ENCODE measurements at regions not wholly inside any gene's neighbourhood (a gene's known extent, or its start where the extent isn't known, plus 50 kb on each side); places are given as distances from the start of the nearest gene placed in this dataset.

GRCh38 chr18:57991552-57991951 lies 52.5 kb upstream of the NEDD4L start:
- no peak for TF ChIP-seq CTCF (IDR thresholded peaks at IDR 0.05; ENCODE audit: insufficient read depth, low read depth, low read length)
- ChIA-PET CTCF (no interaction called here), POLR2A (no interaction called here)
- H3K4me3 ChIP-seq (ENCODE audit: low read depth, low read length): no peak overlapping the region
- no peak for DNase-seq (ENCODE audit: low read depth)
- H3K27me3 ChIP-seq (ENCODE audit: control insufficient read depth, insufficient read depth, low read length): peaks cover 6% of the 10 kb centered on the region
- H3K36me3 ChIP-seq (ENCODE audit: control insufficient read depth, insufficient read depth, low read length): no peaks in the 10 kb centered on the region

- no peaks in the 10 kb centered on the region for H3K36me3 ChIP-seq (ENCODE audit: control insufficient read depth, insufficient read depth, low read length)
- CTCF ChIA-PET: interaction anchor here (0.6 to 0.9 kb wide), 3 partner anchors 9 to 47 kb away, joined by 3 read pairs; no protein-coding TSS in a partner anchor
- no peak overlapping the region for H3K4me3 ChIP-seq (ENCODE audit: low read depth, low read length)
- no peak for DNase-seq (ENCODE audit: low read depth)
- peaks cover 8% of the 10 kb centered on the region for H3K27me3 ChIP-seq (ENCODE audit: control insufficient read depth, insufficient read depth, low read length)
- POLR2A ChIA-PET: no interaction called here
- TF ChIP-seq CTCF (IDR thresholded peaks at IDR 0.05; ENCODE audit: insufficient read depth, low read depth, low read length): no peak
Observed at GRCh38 chr18:57989536-57989935, 54.5 kb upstream of the NEDD4L start.

DNA sequence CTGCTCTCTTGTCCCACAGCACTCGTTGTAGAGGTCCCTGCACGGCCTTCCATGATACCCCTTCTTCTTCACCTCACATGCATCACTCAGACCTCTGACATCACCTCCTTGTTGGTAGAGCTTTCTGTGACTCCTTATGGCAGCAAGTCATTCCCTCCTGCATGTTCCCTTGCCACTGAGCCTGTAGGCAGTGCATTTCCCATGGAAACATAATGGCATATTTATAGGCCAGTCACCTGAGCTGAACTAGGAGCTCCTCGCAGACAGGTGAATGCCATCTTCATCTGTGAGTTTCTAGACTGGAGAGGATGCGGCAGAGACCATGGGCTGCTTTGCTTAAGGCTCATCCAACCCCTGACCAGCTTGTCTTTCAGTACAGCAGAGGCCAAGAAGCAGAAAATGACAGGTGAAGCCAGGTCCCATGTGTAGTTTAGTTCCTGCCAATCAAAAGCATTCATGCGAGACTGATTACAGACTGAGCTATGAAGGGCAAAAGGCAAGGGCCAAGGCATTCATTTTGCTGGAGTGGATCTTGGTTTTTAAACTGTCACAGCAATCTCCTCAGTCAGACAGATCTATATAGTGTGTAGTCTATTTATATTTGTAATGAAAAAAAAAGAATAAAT lies 59.4 kb upstream of the NEDD4L start:
- Histone ChIP-seq H3K4me3 (ENCODE audit: low read depth, low read length) (no peak overlapping the region), H3K27me3 (ENCODE audit: control insufficient read depth, insufficient read depth, low read length) (peaks cover 17% of the 10 kb centered on the region), H3K36me3 (ENCODE audit: control insufficient read depth, insufficient read depth, low read length) (no peaks in the 10 kb centered on the region)
- DNase-seq (ENCODE audit: low read depth): no peak
- no peak for TF ChIP-seq CTCF (IDR thresholded peaks at IDR 0.05; ENCODE audit: insufficient read depth, low read depth, low read length)
- CTCF ChIA-PET: interaction anchor here (0.7 to 1.7 kb wide), 4 partner anchors 9 to 26 kb away, joined by 3 to 4 read pairs (median 4); no protein-coding TSS in a partner anchor
- POLR2A ChIA-PET: no interaction called here

GRCh38 chr18:57983965-57984364 lies 60.1 kb upstream of the NEDD4L start:
- H3K27me3 ChIP-seq (ENCODE audit: control insufficient read depth, insufficient read depth, low read length): peaks cover 18% of the 10 kb centered on the region
- H3K4me3 ChIP-seq (ENCODE audit: low read depth, low read length): no peak overlapping the region
- POLR2A ChIA-PET: no interaction called here
- no peak for DNase-seq (ENCODE audit: low read depth)
- CTCF ChIA-PET: interaction anchor here (0.7 to 1.7 kb wide), 4 partner anchors 8 to 25 kb away, joined by 3 to 4 read pairs (median 4); no protein-coding TSS in a partner anchor
- no peaks in the 10 kb centered on the region for H3K36me3 ChIP-seq (ENCODE audit: control insufficient read depth, insufficient read depth, low read length)
- no peak for TF ChIP-seq CTCF (IDR thresholded peaks at IDR 0.05; ENCODE audit: insufficient read depth, low read depth, low read length)

DNA sequence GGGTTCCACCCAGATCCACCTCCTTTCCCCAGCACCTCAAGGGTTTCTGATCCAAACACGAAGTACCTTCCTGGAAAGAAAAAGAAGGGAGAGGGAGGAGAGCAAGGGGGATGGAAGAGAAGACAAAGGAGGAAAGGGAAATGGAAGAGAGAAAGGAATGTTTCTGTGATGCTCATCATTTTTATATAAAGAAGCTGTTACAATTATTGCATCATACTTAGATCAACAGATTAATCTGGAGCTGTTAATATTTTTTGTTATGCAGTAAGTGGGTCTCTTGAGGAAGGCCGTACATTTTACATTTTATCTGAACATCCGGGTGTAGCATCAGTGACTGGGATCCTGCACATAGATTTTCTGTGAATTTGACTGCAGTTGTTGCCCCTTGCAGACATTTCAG lies 60.6 kb upstream of the NEDD4L start:
- ChIA-PET POLR2A (no interaction called here), CTCF (interaction anchor here (0.7 to 1.7 kb wide), 5 partner anchors 8 to 205 kb away, joined by 3 to 4 read pairs (median 3); no protein-coding TSS in a partner anchor)
- no peaks in the 10 kb centered on the region for H3K36me3 ChIP-seq (ENCODE audit: control insufficient read depth, insufficient read depth, low read length)

More for the DNA sequence above, 60.6 kb upstream of the NEDD4L start:
- Histone ChIP-seq H3K4me3 (ENCODE audit: low read depth, low read length) (no peak overlapping the region), H3K27me3 (ENCODE audit: control insufficient read depth, insufficient read depth, low read length) (peaks cover 22% of the 10 kb centered on the region)
- no peak for DNase-seq (ENCODE audit: low read depth)
- TF ChIP-seq CTCF (IDR thresholded peaks at IDR 0.05; ENCODE audit: insufficient read depth, low read depth, low read length): no peak

Measured in BJ (cell line).